Mucosa of descending colon (tissue), 3 donors: ENCODE measurements at regions not wholly inside any gene's neighbourhood (a gene's known extent, or its start where the extent isn't known, plus 50 kb on each side); places are given as distances from the start of the nearest gene placed in this dataset.

Experiments
- ATAC-seq: fragments of 200-7000 bp; cut with Tn5 transposase; one replicate; pipeline ENCODE4 v1.9.1; 2020; ENCODE audit warnings: mild to moderate bottlenecking, moderate library complexity
- DNase-seq, 3 donors: peaks; one replicate each; pipeline ENCODE4 v3.0.0-alpha.2; 2020
- H3K36me3 ChIP-seq: fragments of 200-600 bp; one replicate; pipeline ENCODE4 v1.8.0; 2021; ENCODE audit warnings: low read depth, mild to moderate bottlenecking
- H3K4me1 ChIP-seq: fragments of 200-600 bp; one replicate; pipeline ENCODE4 v1.8.0; 2021; ENCODE audit warnings: low read depth, mild to moderate bottlenecking
- H3K4me3 ChIP-seq: fragments of 200-600 bp; one replicate; pipeline ENCODE4 v1.8.0; 2021; ENCODE audit warnings: mild to moderate bottlenecking
- H3K9me3 ChIP-seq: fragments of 200-600 bp; one replicate; pipeline ENCODE4 v1.8.0; 2021; ENCODE audit warnings: mild to moderate bottlenecking
- CTCF ChIP-seq: fragments of 200-600 bp; IDR thresholded peaks from one replicate; pipeline ENCODE4 v1.8.0; 2022; ENCODE audit warnings: antibody characterized with exemption, mild to moderate bottlenecking
- intact Hi-C, 2 donors: fragments of 100-400 bp; cut with DNase I in 1 of 2; cut with micrococcal nuclease in 1 of 2; formaldehyde crosslinking; loops; one replicate each; pipeline versions ENCODE4 v1.11.0 to v1.11.1; 2022; cut with DNase I, micrococcal nuclease
- donor health status: DM: no; HTN: no; CAD: no; lungs with moderate emphysema.
- donor health status: DM: no; HTN: no; CAD: no.
- donor health status: DM: no; HTN: yes; CAD: no.

DNA sequence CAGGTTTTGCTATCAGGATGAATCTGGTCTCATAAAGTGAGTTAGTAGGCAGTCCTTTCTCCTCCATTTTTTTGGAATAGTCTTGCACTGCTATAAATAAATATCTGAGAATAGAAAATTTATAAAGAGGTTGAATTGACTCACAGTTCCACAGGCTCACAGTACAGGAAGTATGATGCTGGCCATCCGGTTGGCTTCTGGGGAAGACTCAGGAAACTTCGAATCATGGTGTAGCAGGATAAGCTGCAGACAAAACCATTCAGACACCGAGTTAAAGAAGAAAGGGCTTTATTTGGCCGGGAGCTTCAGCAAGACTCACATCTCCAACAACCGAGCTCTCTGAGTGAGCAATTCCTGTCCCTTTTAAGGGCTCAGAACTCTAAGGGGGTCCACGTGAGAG is 348.2 kb downstream of the KCTD8 start:
- H3K4me3 ChIP-seq, result no peak overlapping the region
- no peaks in the 10 kb centered on the region for H3K36me3 ChIP-seq
- DNase-seq (no peak), ATAC-seq (no peak)
- no peak for TF ChIP-seq CTCF
- no peaks in the 10 kb centered on the region for H3K4me1 ChIP-seq
- intact Hi-C loops, result no loop called here
- peaks cover 36% of the 10 kb centered on the region for H3K9me3 ChIP-seq

- no peak for DNase-seq
- Histone ChIP-seq H3K4me1 (no peaks in the 10 kb centered on the region), H3K9me3 (peaks cover 22% of the 10 kb centered on the region), H3K4me3 (no peak overlapping the region), H3K36me3 (no peaks in the 10 kb centered on the region)
- intact Hi-C loops, result no loop called here
- TF ChIP-seq CTCF, result no peak
- no peak for ATAC-seq
Observed at GRCh38 chr4:44118971-44119680, 329.5 kb downstream of the KCTD8 start.

- intact Hi-C loops, result no loop called here
Observed at GRCh38 chr4:44120646-44121045, 328.0 kb downstream of the KCTD8 start.

GRCh38 chr4:44121210-44121609 is 327.4 kb downstream of the KCTD8 start:
- Histone ChIP-seq H3K4me3 (no peak overlapping the region), H3K9me3 (peaks cover 22% of the 10 kb centered on the region), H3K36me3 (no peaks in the 10 kb centered on the region), H3K4me1 (no peaks in the 10 kb centered on the region)
- intact Hi-C loops, result no loop called here
- TF ChIP-seq CTCF, result no peak
- ATAC-seq, result no peak
- DNase-seq, result no peak

More at GRCh38 chr4:44120646-44121045, 328.0 kb downstream of the KCTD8 start:
- no peaks in the 10 kb centered on the region for H3K4me1 ChIP-seq
- DNase-seq, result no peak
- H3K36me3 ChIP-seq, result no peaks in the 10 kb centered on the region
- no peak overlapping the region for H3K4me3 ChIP-seq
- no peak for TF ChIP-seq CTCF
- ATAC-seq, result no peak
- peaks cover 22% of the 10 kb centered on the region for H3K9me3 ChIP-seq
